Neural cell (in vitro differentiated cells): ENCODE measurements at regions not wholly inside any gene's neighbourhood (a gene's known extent, or its start where the extent isn't known, plus 50 kb on each side); places are given as distances from the start of the nearest gene placed in this dataset.

Experiments used
- H2AFZ ChIP-seq: fragments of 200-600, 300-800 bp; sonication (generic), shearing (Covaris generic); 2 replicates; pipeline ENCODE4 v1.6.0; 2014; ENCODE audit warnings: low read depth, mild to moderate bottlenecking, antibody characterized with exemption, low read length, moderate library complexity
- H3F3A ChIP-seq: fragments of 200-600 bp; shearing (Covaris generic); 2 replicates; pipeline ENCODE4 v1.6.1; 2016; ENCODE audit warnings: mild to moderate bottlenecking, moderate library complexity, mixed read lengths, antibody characterized with exemption, low read length; ENCODE audit not compliant: insufficient read depth, poor library complexity, severe bottlenecking
- H3K27ac ChIP-seq: fragments of 200-600, 300-800 bp; sonication (generic), shearing (Covaris generic); 2 replicates; pipeline ENCODE4 v1.5.1; 2014; ENCODE audit warnings: mild to moderate bottlenecking, low read length, moderate library complexity
- H3K27me3 ChIP-seq: fragments of 300-800, 200-600 bp; sonication (generic), shearing (Covaris generic); 2 replicates; pipeline ENCODE4 v1.6.0; 2014; ENCODE audit warnings: mild to moderate bottlenecking, low read depth, low read length, moderate library complexity; ENCODE audit not compliant: insufficient read depth
- H3K36me3 ChIP-seq: fragments of 300-800, 200-600 bp; sonication (generic), shearing (Covaris generic); 2 replicates; pipeline ENCODE4 v1.5.1; 2014; ENCODE audit warnings: mild to moderate bottlenecking, antibody characterized with exemption, low read length, moderate library complexity; ENCODE audit not compliant: insufficient read depth
- H3K4me2 ChIP-seq: fragments of 300-800, 200-600 bp; sonication (generic), shearing (Covaris generic); 2 replicates; pipeline ENCODE4 v1.6.0; 2014; ENCODE audit warnings: mild to moderate bottlenecking, low read length
- H3K4me3 ChIP-seq: fragments of 300-800, 200-600 bp; sonication (generic), shearing (Covaris generic); 2 replicates; pipeline ENCODE4 v1.5.1; 2014; ENCODE audit warnings: mild to moderate bottlenecking, low read length, moderate library complexity
- H3K79me2 ChIP-seq: fragments of 200-600 bp; shearing (Covaris generic); replicated peaks from 2 replicates; pipeline ENCODE4 v1.6.0; 2014; ENCODE audit warnings: mild to moderate bottlenecking, low read length, moderate library complexity; ENCODE audit not compliant: insufficient read depth
- H3K9ac ChIP-seq: fragments of 300-800, 200-600 bp; sonication (generic), shearing (Covaris generic); 2 replicates; pipeline ENCODE4 v1.6.1; 2016; ENCODE audit warnings: mild to moderate bottlenecking, low read length, mixed read lengths
- H3K9me2 ChIP-seq: fragments of 200-600 bp; shearing (Covaris generic); 2 replicates; pipeline ENCODE4 v1.6.1; 2016; ENCODE audit warnings: mild to moderate bottlenecking, low read length, mixed read lengths; ENCODE audit not compliant: insufficient read depth
- H3K9me3 ChIP-seq: fragments of 200-600, 300-800 bp; sonication (generic), shearing (Covaris generic); 2 replicates; pipeline ENCODE4 v1.6.1; 2016; ENCODE audit warnings: mild to moderate bottlenecking, mixed run types, low read length, moderate library complexity, mixed read lengths
- H4K20me1 ChIP-seq: fragments of 200-600 bp; shearing (Covaris generic); 2 replicates; pipeline ENCODE4 v1.6.1; 2016; ENCODE audit warnings: mild to moderate bottlenecking, mixed run types; ENCODE audit not compliant: insufficient read depth
- CTCF ChIP-seq: fragments of 450-650 bp; IDR thresholded peaks from 2 replicates; pipeline ENCODE4 v1.5.1; 2014; ENCODE audit warnings: antibody characterized with exemption, mild to moderate bottlenecking, moderate library complexity; ENCODE audit not compliant: poor library complexity, severe bottlenecking
- EP300 ChIP-seq: fragments of 450-650 bp; conservative IDR thresholded peaks from 2 replicates; pipeline ENCODE4 v1.6.1; 2014; ENCODE audit warnings: antibody characterized with exemption, mild to moderate bottlenecking, moderate library complexity; ENCODE audit not compliant: poor library complexity, severe bottlenecking
- EZH2 ChIP-seq: fragments of 200-600, 300-800 bp; shearing (Covaris generic), sonication (generic); IDR thresholded peaks from 2 replicates; pipeline ENCODE4 v1.6.1; 2014; ENCODE audit warnings: antibody characterized with exemption, low read length, borderline replicate concordance, mild to moderate bottlenecking; ENCODE audit not compliant: insufficient read depth, poor library complexity, severe bottlenecking
- MXI1 ChIP-seq: fragments of 450-650 bp; conservative IDR thresholded peaks from 2 replicates; pipeline ENCODE4 v1.6.1; 2014; ENCODE audit warnings: antibody characterized with exemption, mild to moderate bottlenecking; ENCODE audit not compliant: poor library complexity, severe bottlenecking
- POLR2AphosphoS5 ChIP-seq: IDR thresholded peaks from 2 replicates; pipeline ENCODE4 v1.6.1; 2012
- RAD21 ChIP-seq: fragments of 450-650 bp; conservative IDR thresholded peaks from 2 replicates; pipeline ENCODE4 v1.6.1; 2014; ENCODE audit warnings: antibody characterized with exemption, mild to moderate bottlenecking, moderate library complexity
- SMC3 ChIP-seq: fragments of 450-650 bp; conservative IDR thresholded peaks from 2 replicates; pipeline ENCODE4 v1.6.1; 2014; ENCODE audit warnings: antibody characterized with exemption, mild to moderate bottlenecking, moderate library complexity; ENCODE audit not compliant: poor library complexity
- TAF1 ChIP-seq: IDR thresholded peaks from 2 replicates; pipeline ENCODE4 v1.6.1; 2012; ENCODE audit warnings: low read depth
- TF ChIP-seq, protein P1 (sequence below): IDR thresholded peaks from 2 replicates; pipeline ENCODE4 v1.6.1; 2012; ENCODE audit warnings: borderline replicate concordance

DNA sequence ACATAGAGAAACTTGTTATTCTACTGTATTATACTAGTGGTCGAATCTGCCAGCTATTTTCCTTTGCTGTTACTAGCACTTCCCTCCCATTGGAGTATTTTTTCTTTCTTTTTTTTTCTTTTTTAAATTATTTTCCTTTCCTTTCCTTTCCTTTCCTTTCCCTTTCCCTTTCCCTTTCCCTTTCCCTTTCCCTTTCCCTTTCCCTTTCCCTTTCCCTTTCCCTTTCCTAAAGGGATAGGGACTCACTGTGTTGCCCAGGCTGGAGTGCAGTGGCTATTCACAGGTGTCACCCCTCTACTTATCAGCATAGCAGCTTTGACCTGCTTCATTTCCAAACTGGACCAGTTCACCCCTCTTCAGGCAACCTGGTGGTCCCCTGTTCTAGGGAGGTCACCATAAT lies 212.6 kb upstream of the SP4 start:
- H3K79me2 ChIP-seq: no peaks in the 10 kb centered on the region
- no peaks in the 10 kb centered on the region for H3K36me3 ChIP-seq
- TF ChIP-seq POLR2AphosphoS5: no peak
- no peak for TF ChIP-seq MXI1
- H3K9me2 ChIP-seq: no peaks in the 10 kb centered on the region
- H3K4me2 ChIP-seq: no peak overlapping the region
- H3K4me3 ChIP-seq: no peak overlapping the region
- no peaks in the 10 kb centered on the region for H3F3A ChIP-seq
- H2AFZ ChIP-seq: no peak overlapping the region
- H4K20me1 ChIP-seq: no peaks in the 10 kb centered on the region
- H3K27ac ChIP-seq: no peak overlapping the region
- H3K27me3 ChIP-seq: no peaks in the 10 kb centered on the region
- H3K9ac ChIP-seq: no peak overlapping the region
- H3K9me3 ChIP-seq: no peaks in the 10 kb centered on the region

DNA sequence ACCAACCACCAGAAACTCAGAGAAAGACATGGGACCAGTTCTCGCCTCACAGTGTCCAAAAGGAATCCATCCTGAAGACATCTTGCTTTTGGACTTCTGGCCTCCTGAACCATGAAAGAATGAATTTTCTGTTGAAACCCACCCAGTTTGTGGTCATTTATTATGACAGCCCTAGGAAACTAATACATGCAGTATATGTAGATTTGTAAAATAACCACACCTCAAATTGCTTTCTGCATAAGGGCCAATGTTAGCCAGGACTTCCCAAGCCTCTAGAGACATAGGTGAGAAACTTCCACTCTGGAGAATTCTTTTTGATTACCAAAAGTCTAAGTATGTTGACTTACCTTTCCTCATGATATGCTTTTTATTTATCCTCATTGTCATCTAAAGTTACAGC lies 210.5 kb upstream of the SP4 start:
- Histone ChIP-seq H3K27ac (no peak overlapping the region), H4K20me1 (no peaks in the 10 kb centered on the region), H3K27me3 (no peaks in the 10 kb centered on the region), H3K9me2 (no peaks in the 10 kb centered on the region), H3K9ac (no peak overlapping the region), H3F3A (no peaks in the 10 kb centered on the region), H3K4me2 (no peak overlapping the region), H2AFZ (no peak overlapping the region), H3K9me3 (no peaks in the 10 kb centered on the region), H3K36me3 (no peaks in the 10 kb centered on the region), H3K79me2 (no peaks in the 10 kb centered on the region), H3K4me3 (no peak overlapping the region)
- no peak for TF ChIP-seq CTCF
- no peak for TF ChIP-seq EP300
- TF ChIP-seq POLR2AphosphoS5: no peak
- no peak for TF ChIP-seq SMC3
- TF ChIP-seq RAD21: no peak
- TF ChIP-seq, protein P1, sequence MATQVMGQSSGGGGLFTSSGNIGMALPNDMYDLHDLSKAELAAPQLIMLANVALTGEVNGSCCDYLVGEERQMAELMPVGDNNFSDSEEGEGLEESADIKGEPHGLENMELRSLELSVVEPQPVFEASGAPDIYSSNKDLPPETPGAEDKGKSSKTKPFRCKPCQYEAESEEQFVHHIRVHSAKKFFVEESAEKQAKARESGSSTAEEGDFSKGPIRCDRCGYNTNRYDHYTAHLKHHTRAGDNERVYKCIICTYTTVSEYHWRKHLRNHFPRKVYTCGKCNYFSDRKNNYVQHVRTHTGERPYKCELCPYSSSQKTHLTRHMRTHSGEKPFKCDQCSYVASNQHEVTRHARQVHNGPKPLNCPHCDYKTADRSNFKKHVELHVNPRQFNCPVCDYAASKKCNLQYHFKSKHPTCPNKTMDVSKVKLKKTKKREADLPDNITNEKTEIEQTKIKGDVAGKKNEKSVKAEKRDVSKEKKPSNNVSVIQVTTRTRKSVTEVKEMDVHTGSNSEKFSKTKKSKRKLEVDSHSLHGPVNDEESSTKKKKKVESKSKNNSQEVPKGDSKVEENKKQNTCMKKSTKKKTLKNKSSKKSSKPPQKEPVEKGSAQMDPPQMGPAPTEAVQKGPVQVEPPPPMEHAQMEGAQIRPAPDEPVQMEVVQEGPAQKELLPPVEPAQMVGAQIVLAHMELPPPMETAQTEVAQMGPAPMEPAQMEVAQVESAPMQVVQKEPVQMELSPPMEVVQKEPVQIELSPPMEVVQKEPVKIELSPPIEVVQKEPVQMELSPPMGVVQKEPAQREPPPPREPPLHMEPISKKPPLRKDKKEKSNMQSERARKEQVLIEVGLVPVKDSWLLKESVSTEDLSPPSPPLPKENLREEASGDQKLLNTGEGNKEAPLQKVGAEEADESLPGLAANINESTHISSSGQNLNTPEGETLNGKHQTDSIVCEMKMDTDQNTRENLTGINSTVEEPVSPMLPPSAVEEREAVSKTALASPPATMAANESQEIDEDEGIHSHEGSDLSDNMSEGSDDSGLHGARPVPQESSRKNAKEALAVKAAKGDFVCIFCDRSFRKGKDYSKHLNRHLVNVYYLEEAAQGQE: no peak
- TF ChIP-seq MXI1: no peak
- TF ChIP-seq TAF1: no peak
- no peak for TF ChIP-seq EZH2

DNA sequence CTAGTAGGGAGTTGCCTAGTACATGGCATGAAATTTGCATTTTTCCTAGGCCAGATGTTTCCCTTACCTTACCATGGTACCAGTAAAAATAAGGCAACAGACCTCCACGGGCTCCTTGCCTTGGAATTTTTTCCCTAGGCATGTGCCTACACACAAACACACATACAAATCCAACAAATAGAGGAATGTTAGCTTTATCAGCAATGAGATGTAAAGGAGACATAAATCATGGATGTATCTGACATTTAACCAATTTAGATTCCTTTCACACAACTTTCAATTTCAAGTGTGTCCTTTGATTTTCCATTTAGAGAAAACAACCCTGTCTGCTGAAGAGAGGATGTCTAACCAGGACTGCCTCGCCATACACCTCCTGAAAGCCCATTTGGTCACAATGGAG lies 209.7 kb upstream of the SP4 start:
- Histone ChIP-seq H2AFZ (no peak overlapping the region), H3K4me3 (no peak overlapping the region), H3F3A (no peaks in the 10 kb centered on the region), H4K20me1 (no peaks in the 10 kb centered on the region), H3K36me3 (no peaks in the 10 kb centered on the region), H3K27ac (no peak overlapping the region), H3K9ac (no peak overlapping the region), H3K27me3 (no peaks in the 10 kb centered on the region), H3K9me3 (no peaks in the 10 kb centered on the region), H3K4me2 (no peak overlapping the region), H3K9me2 (no peaks in the 10 kb centered on the region), H3K79me2 (no peaks in the 10 kb centered on the region)
- TF ChIP-seq SMC3 (no peak), CTCF (no peak), MXI1 (no peak), EP300 (peak; percentile 89), RAD21 (no peak), TAF1 (no peak), EZH2 (no peak), POLR2AphosphoS5 (peak; percentile 52)
- TF ChIP-seq, protein P1: peak; percentile 78
